ENCODE measurements at regions not wholly inside any gene's neighbourhood (a gene's known extent, or its start where the extent isn't known, plus 50 kb on each side); places are given as distances from the start of the nearest gene placed in this dataset.

DNA sequence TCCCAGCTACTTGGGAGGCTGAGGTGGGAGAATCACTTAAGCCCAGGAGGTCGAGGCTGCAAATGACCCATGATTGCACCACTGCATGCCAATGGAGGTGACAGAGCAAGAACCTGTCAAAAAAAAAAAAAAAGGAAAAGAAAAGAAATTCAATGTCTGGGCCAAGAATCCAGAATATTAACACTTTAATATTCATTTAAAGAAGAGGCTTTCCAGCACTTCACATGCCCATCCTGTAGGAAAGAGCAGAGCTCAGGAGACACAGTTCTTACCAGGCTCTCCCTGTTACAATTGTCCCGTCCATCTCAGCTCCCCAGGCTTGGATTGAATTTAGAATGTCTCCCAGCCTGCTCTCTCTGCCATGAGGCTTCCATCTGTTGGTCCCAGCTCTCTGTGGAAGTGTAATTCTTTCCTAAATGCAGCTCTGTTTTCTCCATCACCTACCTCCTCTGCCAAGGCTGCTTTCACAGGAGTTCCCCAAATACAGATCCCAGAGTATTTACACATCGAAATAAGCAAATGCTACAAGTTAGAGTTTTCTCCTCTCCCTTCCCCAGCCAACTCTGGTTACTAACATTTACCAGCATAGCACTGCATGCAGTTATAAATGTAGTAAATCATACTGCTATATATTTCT lies 116.6 kb upstream of the CDC42BPA start:
- no peak for TF ChIP-seq Cebpa-rat (IDR thresholded peaks at IDR 0.05)
- H3K27me3 ChIP-seq: no peaks in the 10 kb centered on the region
- H3K4me1 ChIP-seq: peaks cover 29% of the 10 kb centered on the region
- no peak overlapping the region for H3K4me3 ChIP-seq
- no peaks in the 10 kb centered on the region for H3K9me3 ChIP-seq
- no peaks in the 10 kb centered on the region for H3K36me3 ChIP-seq
- H3K4me2 ChIP-seq: peak overlapping the region; percentile 18; the same call in 1 of the 2 replicates
- H4K20me1 ChIP-seq: no peaks in the 10 kb centered on the region
- no peak overlapping the region for H3K27ac ChIP-seq
- H3K9ac ChIP-seq: no peak overlapping the region

GRCh38 chr1:227433663-227434341 lies 115.5 kb upstream of the CDC42BPA start:
- Histone ChIP-seq H4K20me1 (no peaks in the 10 kb centered on the region), H3K4me2 (0 out of 2 replicates have a peak overlapping the region, but pooled peaks have one; percentile 7), H3K36me3 (no peaks in the 10 kb centered on the region), H3K4me1 (peaks cover 39% of the 10 kb centered on the region), H3K27me3 (no peaks in the 10 kb centered on the region), H3K9me3 (no peaks in the 10 kb centered on the region), H3K9ac (no peak overlapping the region), H3K27ac (no peak overlapping the region), H3K4me3 (no peak overlapping the region)
- no peak for TF ChIP-seq Cebpa-rat (IDR thresholded peaks at IDR 0.05)

DNA sequence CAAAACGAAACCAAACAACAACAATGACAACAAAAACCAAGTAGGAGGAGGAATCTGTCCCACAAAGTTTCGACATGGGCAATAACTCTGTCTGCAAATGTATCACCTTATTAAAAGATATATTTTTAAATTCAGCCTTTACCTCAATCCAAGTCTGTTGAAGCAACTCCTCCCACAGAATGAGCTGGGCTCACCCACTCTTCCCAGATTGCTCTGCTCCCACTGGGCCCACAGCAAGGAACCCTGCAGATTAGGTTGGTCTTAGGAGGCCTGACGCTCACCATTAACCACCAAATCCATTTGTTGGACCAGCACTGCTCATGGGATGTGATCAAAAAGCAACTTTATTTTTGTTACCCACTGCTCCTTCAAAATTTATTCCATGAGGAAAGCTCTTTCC lies 114.7 kb upstream of the CDC42BPA start:
- Histone ChIP-seq H3K36me3 (no peaks in the 10 kb centered on the region), H3K27me3 (no peaks in the 10 kb centered on the region), H3K4me2 (no peak overlapping the region), H3K27ac (no peak overlapping the region), H3K4me1 (peaks cover 46% of the 10 kb centered on the region), H3K4me3 (no peak overlapping the region), H4K20me1 (no peaks in the 10 kb centered on the region), H3K9me3 (no peaks in the 10 kb centered on the region), H3K9ac (no peak overlapping the region)
- TF ChIP-seq Cebpa-rat (IDR thresholded peaks at IDR 0.05): no peak

GRCh38 chr1:227432181-227432535 lies 113.9 kb upstream of the CDC42BPA start:
- Histone ChIP-seq H3K9me3 (no peaks in the 10 kb centered on the region), H4K20me1 (no peaks in the 10 kb centered on the region), H3K4me1 (peaks cover 46% of the 10 kb centered on the region), H3K36me3 (no peaks in the 10 kb centered on the region), H3K27me3 (no peaks in the 10 kb centered on the region), H3K27ac (no peak overlapping the region), H3K9ac (no peak overlapping the region), H3K4me2 (0 out of 2 replicates have a peak overlapping the region, but pooled peaks have one; percentile 27), H3K4me3 (no peak overlapping the region)
- no peak for TF ChIP-seq Cebpa-rat (IDR thresholded peaks at IDR 0.05)

DNA sequence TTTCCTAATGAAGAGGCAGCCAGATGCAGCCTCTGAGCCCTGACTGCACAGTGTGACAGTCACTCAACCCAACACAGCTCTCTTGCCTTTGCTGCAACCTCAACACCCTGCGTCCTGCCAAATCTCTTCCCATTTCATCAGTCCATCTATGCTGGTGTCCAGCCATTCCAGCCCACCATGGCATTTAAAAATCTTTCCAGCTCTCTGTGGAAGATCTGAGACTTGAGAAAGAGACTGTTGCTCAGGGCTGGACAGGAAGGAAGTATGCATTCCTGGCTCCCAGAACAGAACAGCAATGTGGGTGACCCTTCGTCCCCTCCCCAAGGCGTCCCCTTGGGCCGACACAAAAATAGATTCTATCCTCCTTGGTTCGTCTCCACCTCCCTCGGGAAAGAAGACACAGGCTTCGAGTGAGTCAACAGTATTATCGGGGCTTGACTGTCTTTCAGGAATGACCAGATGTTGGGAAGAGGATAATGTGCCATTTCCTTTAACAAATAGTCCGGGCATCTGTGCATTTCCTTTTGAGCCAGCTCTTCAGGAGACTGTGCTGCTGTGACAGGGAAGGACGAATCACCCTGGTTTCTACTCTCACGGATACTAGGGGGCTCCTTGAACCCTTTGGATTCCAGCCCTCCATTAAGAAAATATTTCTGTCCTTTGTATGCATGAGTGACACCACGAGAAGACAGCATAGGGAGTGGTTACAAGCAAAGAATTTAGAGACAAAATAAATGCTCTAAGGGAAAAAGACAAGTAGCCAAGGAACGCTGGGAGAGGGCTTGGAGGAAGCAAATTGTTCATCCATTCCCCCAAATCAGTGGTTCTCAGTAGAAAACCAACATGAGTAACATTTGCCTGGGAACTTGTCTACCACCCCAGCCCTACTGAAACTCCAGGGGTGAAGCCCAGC lies 111.4 kb upstream of the CDC42BPA start:
- Histone ChIP-seq H3K9me3 (no peaks in the 10 kb centered on the region), H3K9ac (no peak overlapping the region), H3K27ac (no peak overlapping the region), H3K27me3 (no peaks in the 10 kb centered on the region), H3K36me3 (no peaks in the 10 kb centered on the region), H3K4me2 (peak overlapping the region; percentile 69), H4K20me1 (no peaks in the 10 kb centered on the region), H3K4me3 (no peak overlapping the region), H3K4me1 (peaks cover 32% of the 10 kb centered on the region)
- no peak for TF ChIP-seq Cebpa-rat (IDR thresholded peaks at IDR 0.05)

DNA sequence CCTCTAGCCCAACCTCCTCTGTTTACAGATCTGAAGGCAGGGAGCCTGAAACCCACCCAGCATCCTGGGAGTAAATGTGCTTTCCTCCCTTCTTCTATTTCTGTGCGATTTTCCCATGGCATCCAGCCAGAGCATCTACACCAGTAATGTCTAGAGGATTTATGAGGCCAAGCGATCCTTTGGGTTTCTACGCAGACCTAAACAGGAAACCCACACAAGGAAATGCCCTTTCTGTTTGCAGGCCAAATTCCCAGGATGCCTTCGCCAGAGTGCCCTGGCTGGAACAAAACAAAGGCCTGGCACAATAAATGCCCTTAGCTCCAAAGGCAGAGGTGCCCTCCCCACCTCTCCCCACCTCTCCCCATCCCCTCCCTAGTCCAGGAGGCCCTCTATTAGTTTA lies 110.5 kb upstream of the CDC42BPA start:
- Histone ChIP-seq H3K4me3 (no peak overlapping the region), H3K9me3 (no peaks in the 10 kb centered on the region), H3K4me2 (peak overlapping the region; percentile 69), H3K9ac (no peak overlapping the region), H4K20me1 (no peaks in the 10 kb centered on the region), H3K4me1 (peaks cover 32% of the 10 kb centered on the region), H3K27me3 (no peaks in the 10 kb centered on the region), H3K27ac (no peak overlapping the region), H3K36me3 (no peaks in the 10 kb centered on the region)
- no peak for TF ChIP-seq Cebpa-rat (IDR thresholded peaks at IDR 0.05)

DNA sequence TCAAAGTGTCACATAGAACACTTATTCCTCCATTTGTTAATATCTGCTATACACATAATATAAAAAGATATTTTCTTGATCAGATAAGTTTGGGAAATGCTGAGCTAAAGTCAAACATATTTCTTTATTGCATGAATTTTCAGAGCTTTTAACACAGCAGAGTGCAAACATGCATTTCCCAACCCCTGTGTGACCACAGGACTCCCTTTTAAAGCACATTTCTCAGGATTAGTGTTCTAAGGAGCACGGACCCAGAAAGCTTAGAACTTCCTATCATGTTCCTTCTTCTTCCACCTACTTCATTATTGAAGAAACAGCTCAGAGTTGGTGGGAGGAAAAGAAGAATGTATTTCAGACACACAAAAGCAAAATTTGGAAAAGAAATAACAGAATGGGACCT lies 109.1 kb upstream of the CDC42BPA start:
- H3K4me2 ChIP-seq: no peak overlapping the region
- H3K27me3 ChIP-seq: no peaks in the 10 kb centered on the region
- no peaks in the 10 kb centered on the region for H3K36me3 ChIP-seq
- peaks cover 26% of the 10 kb centered on the region for H3K4me1 ChIP-seq
- H3K4me3 ChIP-seq: no peak overlapping the region
- no peak overlapping the region for H3K9ac ChIP-seq
- no peak overlapping the region for H3K27ac ChIP-seq
- H4K20me1 ChIP-seq: no peaks in the 10 kb centered on the region
- TF ChIP-seq Cebpa-rat (IDR thresholded peaks at IDR 0.05): no peak
- H3K9me3 ChIP-seq: no peaks in the 10 kb centered on the region

GRCh38 chr1:227424953-227425352 lies 106.7 kb upstream of the CDC42BPA start:
- no peak overlapping the region for H3K27ac ChIP-seq
- no peak overlapping the region for H3K9ac ChIP-seq
- no peak overlapping the region for H3K4me2 ChIP-seq
- H3K27me3 ChIP-seq: no peaks in the 10 kb centered on the region
- no peaks in the 10 kb centered on the region for H4K20me1 ChIP-seq
- H3K4me1 ChIP-seq: peaks cover 18% of the 10 kb centered on the region
- H3K36me3 ChIP-seq: no peaks in the 10 kb centered on the region
- TF ChIP-seq Cebpa-rat (IDR thresholded peaks at IDR 0.05): no peak
- H3K4me3 ChIP-seq: no peak overlapping the region
- no peaks in the 10 kb centered on the region for H3K9me3 ChIP-seq

- Histone ChIP-seq H3K4me3 (no peak overlapping the region), H3K4me2 (no peak overlapping the region), H3K9me3 (no peaks in the 10 kb centered on the region), H3K4me1 (peaks cover 11% of the 10 kb centered on the region), H4K20me1 (no peaks in the 10 kb centered on the region), H3K36me3 (no peaks in the 10 kb centered on the region), H3K27ac (no peak overlapping the region), H3K9ac (no peak overlapping the region), H3K27me3 (no peaks in the 10 kb centered on the region)
- TF ChIP-seq Cebpa-rat (IDR thresholded peaks at IDR 0.05): no peak
Observed at GRCh38 chr1:227424159-227424680, 105.9 kb upstream of the CDC42BPA start.

Data from BLaER1 (cell line).